Inflammatory macrophage (primary cell): ENCODE measurements at regions not wholly inside any gene's neighbourhood (a gene's known extent, or its start where the extent isn't known, plus 50 kb on each side); places are given as distances from the start of the nearest gene placed in this dataset.
"Not testable (repeated sequence)": the region's sequence is repeated elsewhere in the genome, so short reads cannot be mapped to it uniquely, and the experiment has no call there.

Experiments used
- DNase-seq, 2 donors: peaks; one replicate each; pipeline ENCODE4 v3.0.0-alpha.2; 2020 to 2022

GRCh38 chr6:81328700-81329099 is 423.8 kb downstream of the TENT5A start:
- no peak for DNase-seq

DNA sequence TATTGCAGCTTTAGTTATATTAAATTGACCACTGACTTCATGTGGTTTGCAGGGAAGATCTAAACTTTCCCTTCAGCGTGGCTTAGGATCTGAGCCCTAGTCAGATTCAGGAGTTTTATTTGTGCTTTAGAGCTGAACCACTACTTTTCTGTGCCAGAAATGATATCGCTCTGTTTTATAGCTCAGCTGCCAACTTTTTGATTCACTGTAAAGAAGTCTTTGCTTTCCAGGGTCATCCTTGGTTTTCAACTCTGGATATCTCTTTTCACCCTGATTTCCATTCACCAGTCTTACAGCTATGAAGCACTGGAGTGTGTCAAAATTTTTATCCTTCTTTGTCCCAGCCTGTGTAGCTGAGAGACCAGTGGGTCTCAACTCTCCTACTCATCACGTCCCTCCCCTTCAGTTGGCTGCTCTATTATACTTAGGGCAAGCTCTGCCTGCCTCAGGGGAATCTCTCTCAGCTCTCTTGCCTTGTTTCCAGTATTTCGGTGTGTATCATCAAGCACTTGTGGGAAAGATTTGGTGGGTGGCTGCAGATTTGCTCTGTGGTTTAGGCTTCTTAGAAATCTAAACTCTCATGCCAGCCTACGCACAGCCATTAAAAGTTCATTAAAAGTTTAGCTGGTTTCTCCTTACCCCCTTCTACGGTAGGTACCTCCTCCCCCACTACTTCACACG is 425.5 kb downstream of the TENT5A start:
- DNase-seq, result no peak

GRCh38 chr6:81309811-81310210 is 442.7 kb downstream of the TENT5A start:
- no peak for DNase-seq

- no peak for DNase-seq
These were observed 443.8 kb downstream of the TENT5A start for GRCh38 chr6:81308577-81309279.

DNA sequence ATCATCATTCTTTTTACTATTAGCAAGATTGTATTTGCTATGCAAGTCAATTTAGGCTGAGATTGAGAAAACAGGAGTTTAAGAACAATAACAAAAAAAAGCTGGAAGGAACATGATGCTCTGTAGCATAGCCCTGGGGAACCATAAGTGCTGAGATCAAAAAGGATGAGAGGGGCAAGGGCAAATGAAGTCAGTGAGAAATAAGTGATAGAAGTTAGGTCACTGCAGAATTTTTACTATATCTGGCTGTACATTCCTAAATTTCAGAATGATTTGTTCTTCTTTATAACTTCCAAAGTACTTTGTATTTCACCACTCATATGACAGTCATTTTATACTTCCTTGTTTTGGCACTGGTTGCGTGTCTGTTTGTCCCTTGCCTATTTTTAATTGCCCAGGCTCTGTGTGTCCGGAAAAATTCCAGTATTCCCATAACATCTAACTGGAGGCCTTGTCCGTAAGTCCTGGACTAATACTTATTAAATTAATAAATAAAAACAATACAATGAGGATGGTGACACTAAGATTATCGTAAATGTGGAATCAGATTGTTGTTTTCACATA is 444.7 kb downstream of the TENT5A start:
- DNase-seq, result no peak

GRCh38 chr6:81304466-81304865 is 448.0 kb downstream of the TENT5A start:
- no peak for DNase-seq

DNA sequence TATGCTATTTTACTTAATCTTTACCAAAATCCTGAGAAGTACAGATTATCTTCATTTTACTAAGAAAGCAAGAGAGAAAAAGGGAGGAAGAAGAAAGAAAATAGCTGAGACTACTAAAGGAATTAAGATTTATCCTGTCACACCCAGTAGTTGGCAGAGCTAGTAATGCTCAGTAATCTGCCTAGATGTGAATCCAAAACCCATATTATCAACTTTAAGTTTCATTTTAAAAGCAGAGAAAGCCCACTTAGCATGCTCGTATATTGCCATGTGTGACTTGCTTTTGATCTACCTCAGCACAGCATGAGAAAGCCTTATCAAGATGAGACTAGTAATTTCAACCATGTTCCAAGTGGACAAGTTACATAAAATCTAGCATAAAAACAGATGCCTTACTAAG is 451.5 kb downstream of the TENT5A start:
- DNase-seq, result no peak

DNA sequence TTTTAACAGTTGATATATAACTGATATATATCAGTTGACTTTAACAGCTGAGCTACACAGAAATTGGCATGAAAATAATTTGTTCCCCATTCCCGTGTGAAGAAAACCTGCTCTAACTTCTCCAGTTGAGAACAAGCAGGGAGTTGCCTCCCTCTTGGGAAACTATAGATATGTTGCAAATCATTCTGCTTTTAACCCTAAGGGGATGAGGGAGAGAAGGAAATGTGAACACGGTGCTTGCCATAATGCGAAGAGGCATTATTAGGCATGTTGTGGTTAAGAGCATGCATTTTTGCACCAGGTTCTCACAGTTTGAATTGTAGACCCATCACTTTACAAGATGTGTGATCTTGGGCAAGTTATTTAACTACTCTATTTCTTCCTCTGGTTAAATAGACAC is 453.7 kb downstream of the TENT5A start:
- DNase-seq, result no peak

DNA sequence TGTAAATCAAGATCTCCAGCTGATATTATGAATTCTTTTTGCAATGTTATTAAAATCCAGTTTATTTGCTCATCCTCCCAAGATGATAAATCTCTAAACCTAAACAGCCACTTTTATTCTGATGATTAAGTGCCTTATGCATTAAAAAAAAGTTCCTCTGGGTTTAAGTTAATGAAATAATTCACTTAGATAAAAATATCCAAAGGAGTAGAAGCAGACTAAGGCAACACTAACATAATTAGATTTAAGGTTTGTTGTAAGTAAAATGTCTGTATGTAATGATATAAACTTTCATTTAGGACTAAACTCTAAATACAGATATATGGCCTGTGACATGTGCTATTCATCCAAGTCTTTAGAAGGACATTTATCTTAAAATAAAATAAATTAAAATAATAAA is 457.2 kb downstream of the TENT5A start:
- no peak for DNase-seq

GRCh38 chr6:81293896-81294295 is 458.6 kb downstream of the TENT5A start:
- DNase-seq, result no peak

DNA sequence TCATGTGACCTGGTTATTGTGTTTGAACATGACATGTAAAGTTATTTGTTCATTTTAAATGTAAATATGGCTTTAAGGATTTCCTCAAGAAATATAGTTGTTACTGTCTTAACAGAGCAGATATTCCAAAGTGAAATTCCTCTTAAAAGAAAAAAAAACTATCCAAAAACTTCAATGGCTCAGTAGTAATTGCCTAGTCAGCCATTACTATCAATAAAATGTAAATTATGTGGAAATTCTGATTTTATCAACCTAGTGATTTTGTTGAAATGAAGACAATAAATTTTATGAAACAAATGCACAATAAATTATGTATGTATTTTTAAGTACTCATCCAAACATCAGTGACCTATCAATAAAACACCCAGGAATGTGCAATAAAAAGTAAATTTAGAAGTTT is 463.3 kb downstream of the TENT5A start:
- no peak for DNase-seq

- DNase-seq, result no peak
These were observed 487.4 kb downstream of the TENT5A start for GRCh38 chr6:81265106-81265505.

GRCh38 chr6:81263531-81264168 is 488.8 kb downstream of the TENT5A start:
- no peak for DNase-seq

DNA sequence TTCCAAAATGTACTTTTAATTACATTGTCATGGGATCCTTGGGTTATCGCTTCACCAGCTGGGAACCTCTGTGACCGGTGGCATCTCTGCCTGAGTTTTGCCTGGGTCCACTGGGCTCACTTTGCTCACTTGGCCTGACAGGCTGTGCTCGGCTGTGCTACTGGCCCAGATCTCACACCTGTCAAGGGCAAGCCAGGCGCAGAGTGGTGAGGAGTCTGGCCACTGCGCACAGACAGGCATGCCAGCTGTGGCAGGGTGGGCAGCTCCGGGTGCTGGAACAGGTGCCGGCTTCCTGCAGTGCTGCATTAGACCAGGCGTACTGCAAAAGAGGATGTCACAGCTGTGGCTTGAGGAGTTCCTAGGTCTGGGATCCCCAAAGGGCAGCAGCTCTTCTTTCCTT is 489.8 kb downstream of the TENT5A start:
- DNase-seq, result no peak

DNA sequence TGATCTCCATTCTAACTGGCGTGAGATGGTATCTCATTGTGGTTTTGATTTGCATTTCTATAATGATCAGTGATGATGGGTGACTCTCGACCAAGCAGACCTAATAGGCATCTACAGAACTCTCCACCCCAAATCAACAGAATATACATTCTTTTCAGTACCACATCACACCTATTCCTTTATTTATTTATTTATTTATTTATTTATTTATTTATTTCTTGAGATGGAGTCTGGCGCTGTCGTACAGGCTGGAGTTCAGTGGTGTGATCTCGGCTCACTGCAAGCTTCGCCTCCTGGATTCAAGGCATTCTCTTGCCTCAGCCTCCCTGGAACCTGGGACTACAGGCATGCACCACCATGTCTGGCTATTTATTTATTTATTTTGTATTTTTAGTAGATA is 496.3 kb downstream of the TENT5A start:
- not testable (repeated sequence) for DNase-seq

GRCh38 chr6:81253821-81254220 is 498.7 kb downstream of the TENT5A start:
- DNase-seq, result no peak

GRCh38 chr6:81252231-81252630 is 500.2 kb downstream of the TENT5A start:
- no peak for DNase-seq

DNA sequence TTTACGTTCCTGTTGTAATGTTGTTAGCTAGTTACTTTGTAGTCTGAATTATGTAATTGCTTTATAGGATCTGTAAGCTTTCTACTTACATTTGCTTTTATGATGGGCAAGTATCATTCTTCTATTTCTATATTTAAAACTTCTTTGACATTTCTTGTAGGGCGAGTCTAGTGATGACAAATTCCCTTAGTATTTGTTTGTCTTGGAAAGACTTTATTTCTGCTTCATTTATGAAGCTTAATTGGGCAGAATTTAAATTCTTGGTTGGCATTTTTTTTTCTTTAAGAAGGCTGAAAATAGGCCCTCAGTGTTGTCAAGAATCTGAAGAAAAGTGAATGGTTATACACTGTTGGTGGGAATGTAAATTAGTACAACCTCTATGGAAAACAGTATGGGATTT is 506.3 kb downstream of the TENT5A start:
- no peak for DNase-seq

GRCh38 chr6:81242624-81243023 is 509.9 kb downstream of the TENT5A start:
- no peak for DNase-seq

- peak in 1 of 2 donors; percentile 15 for DNase-seq
These were observed 511.1 kb downstream of the TENT5A start for GRCh38 chr6:81241126-81242041.

- DNase-seq, result no peak
These were observed 514.1 kb downstream of the TENT5A start for GRCh38 chr6:81238390-81238789.

DNA sequence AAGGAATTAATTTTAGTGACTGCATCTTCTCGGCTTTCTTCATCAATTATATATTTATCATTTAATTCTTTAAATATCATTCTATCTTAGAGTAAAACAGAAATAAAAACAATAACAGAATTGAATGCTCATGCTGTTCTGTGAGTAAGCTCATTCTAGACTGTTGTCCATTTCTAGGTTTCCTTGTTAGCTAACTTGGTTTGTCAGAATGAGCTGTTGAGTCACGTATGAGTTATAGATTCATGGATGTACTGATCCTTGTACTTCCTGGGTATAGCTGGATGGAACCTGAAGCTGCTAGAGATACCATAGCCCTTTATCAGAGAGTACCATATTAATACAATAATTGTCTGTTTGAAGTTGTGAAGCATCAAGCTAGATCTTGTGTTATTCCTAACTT is 515.3 kb downstream of the TENT5A start:
- DNase-seq, result no peak

DNA sequence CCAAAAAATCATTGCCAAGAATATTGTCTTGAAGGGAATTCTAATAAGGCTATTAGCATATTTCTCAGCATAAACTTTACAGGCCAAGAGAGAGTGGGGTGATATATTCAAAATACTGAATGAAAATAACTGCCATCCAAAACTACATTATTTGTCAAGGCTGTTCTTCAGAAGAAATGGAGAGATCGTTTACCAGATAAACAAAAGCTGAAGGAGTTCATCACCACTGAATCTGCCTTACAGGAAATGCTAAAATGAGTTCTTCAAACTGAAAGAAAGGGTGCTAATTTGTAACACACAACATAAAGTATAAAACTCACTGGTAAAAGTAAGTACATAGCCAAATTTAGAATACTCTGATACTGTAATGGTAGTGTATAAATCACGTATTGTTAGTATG is 517.0 kb downstream of the TENT5A start:
- no peak for DNase-seq
